ENCODE measurements at regions not wholly inside any gene's neighbourhood (a gene's known extent, or its start where the extent isn't known, plus 50 kb on each side); places are given as distances from the start of the nearest gene placed in this dataset.

- TF ChIP-seq EZH2 (IDR thresholded peaks at IDR 0.05; ENCODE audit: borderline replicate concordance, insufficient read depth, low read depth, low read length, poor library complexity, severe bottlenecking) = no peak
- TF ChIP-seq CTCF (IDR thresholded peaks at IDR 0.05) = no peak
Measured at GRCh38 chr10:106457522-106457921, 707.0 kb downstream of the SORCS1 start.

Data from B cell (primary cell).